Progenitor cell of endocrine pancreas (in vitro differentiated cells): ENCODE measurements at regions not wholly inside any gene's neighbourhood (a gene's known extent, or its start where the extent isn't known, plus 50 kb on each side); places are given as distances from the start of the nearest gene placed in this dataset.

Experiments used
- DNase-seq: peaks from one replicate; pipeline ENCODE4 v3.0.0; 2021; ENCODE audit warnings: low spot score; ENCODE audit not compliant: unreplicated experiment
- H3K27ac Mint-ChIP-seq: 2 replicates; pipeline ENCODE4 v1.8.0; 2021; ENCODE audit warnings: mild to moderate bottlenecking, moderate library complexity, mixed read lengths
- H3K27me3 Mint-ChIP-seq: 2 replicates; pipeline ENCODE4 v1.8.0; 2021; ENCODE audit warnings: mixed read lengths
- H3K36me3 Mint-ChIP-seq: 2 replicates; pipeline ENCODE4 v1.8.0; 2022; ENCODE audit warnings: mixed read lengths; ENCODE audit not compliant: insufficient read depth
- H3K4me1 Mint-ChIP-seq: 2 replicates; pipeline ENCODE4 v1.8.0; 2021; ENCODE audit warnings: low read depth, mixed read lengths
- H3K4me3 Mint-ChIP-seq: 2 replicates; pipeline ENCODE4 v1.8.0; 2021; ENCODE audit warnings: low read depth, mild to moderate bottlenecking, moderate library complexity, mixed read lengths
- H3K9me3 Mint-ChIP-seq: 2 replicates; pipeline ENCODE4 v1.8.0; 2021; ENCODE audit warnings: low read depth, mixed read lengths
- TF ChIP-seq, protein P1 (sequence below): fragments of 200-600 bp; sonication (generic); IDR thresholded peaks from one replicate; pipeline ENCODE4 v1.5.0; 2021; ENCODE audit warnings: antibody characterized with exemption, mild to moderate bottlenecking; ENCODE audit not compliant: unreplicated experiment

- Mint-ChIP-seq H3K4me1 (peaks cover 11% of the 10 kb centered on the region), H3K27ac (no peak overlapping the region), H3K9me3 (peaks cover 8% of the 10 kb centered on the region), H3K4me3 (peak overlapping the region; percentile 2), H3K27me3 (no peaks in the 10 kb centered on the region), H3K36me3 (no peaks in the 10 kb centered on the region)
- TF ChIP-seq, protein P1, sequence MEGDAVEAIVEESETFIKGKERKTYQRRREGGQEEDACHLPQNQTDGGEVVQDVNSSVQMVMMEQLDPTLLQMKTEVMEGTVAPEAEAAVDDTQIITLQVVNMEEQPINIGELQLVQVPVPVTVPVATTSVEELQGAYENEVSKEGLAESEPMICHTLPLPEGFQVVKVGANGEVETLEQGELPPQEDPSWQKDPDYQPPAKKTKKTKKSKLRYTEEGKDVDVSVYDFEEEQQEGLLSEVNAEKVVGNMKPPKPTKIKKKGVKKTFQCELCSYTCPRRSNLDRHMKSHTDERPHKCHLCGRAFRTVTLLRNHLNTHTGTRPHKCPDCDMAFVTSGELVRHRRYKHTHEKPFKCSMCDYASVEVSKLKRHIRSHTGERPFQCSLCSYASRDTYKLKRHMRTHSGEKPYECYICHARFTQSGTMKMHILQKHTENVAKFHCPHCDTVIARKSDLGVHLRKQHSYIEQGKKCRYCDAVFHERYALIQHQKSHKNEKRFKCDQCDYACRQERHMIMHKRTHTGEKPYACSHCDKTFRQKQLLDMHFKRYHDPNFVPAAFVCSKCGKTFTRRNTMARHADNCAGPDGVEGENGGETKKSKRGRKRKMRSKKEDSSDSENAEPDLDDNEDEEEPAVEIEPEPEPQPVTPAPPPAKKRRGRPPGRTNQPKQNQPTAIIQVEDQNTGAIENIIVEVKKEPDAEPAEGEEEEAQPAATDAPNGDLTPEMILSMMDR, result no peak
- no peak for DNase-seq
Measured at GRCh38 chr16:60414613-60415012, 1621.6 kb downstream of the CDH8 start.

- no peak overlapping the region for H3K4me3 Mint-ChIP-seq
- DNase-seq, result no peak
Measured at GRCh38 chr16:60413969-60414368, 1622.3 kb downstream of the CDH8 start.

DNA sequence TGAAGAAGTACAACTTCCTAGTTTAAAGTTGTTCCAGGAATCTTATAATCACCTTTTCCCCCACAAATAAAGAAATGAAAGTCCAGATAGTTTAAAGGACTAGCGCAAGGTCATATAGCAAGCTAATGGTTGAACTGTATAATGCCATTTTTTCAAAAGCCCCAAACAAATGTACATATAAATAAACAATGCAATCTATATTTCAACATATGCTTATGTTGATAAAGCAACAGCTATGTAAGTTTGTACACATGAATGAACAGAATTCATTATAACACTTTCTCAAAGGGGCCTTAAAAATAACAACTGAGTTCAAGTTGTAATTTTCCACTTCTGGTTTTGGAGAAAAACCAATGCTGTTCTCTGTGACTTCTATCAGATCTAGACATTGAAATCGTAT lies 1628.6 kb downstream of the CDH8 start:
- H3K27me3 Mint-ChIP-seq, result no peaks in the 10 kb centered on the region
- no peaks in the 10 kb centered on the region for H3K9me3 Mint-ChIP-seq
- no peak overlapping the region for H3K27ac Mint-ChIP-seq

More at GRCh38 chr16:60413969-60414368, 1622.3 kb downstream of the CDH8 start:
- H3K4me1 Mint-ChIP-seq, result peaks cover 11% of the 10 kb centered on the region
- TF ChIP-seq, protein P1, result no peak
- no peak overlapping the region for H3K27ac Mint-ChIP-seq
- H3K9me3 Mint-ChIP-seq, result peaks cover 8% of the 10 kb centered on the region
- H3K36me3 Mint-ChIP-seq, result no peaks in the 10 kb centered on the region
- no peaks in the 10 kb centered on the region for H3K27me3 Mint-ChIP-seq

GRCh38 chr16:60407034-60407433 lies 1629.2 kb downstream of the CDH8 start:
- H3K27me3 Mint-ChIP-seq, result no peaks in the 10 kb centered on the region
- DNase-seq, result no peak
- no peaks in the 10 kb centered on the region for H3K36me3 Mint-ChIP-seq
- no peaks in the 10 kb centered on the region for H3K9me3 Mint-ChIP-seq
- TF ChIP-seq, protein P1, result no peak
- H3K4me1 Mint-ChIP-seq, result peaks cover 5% of the 10 kb centered on the region
- no peak overlapping the region for H3K27ac Mint-ChIP-seq
- no peak overlapping the region for H3K4me3 Mint-ChIP-seq

More for the DNA sequence above, 1628.6 kb downstream of the CDH8 start:
- peaks cover 5% of the 10 kb centered on the region for H3K4me1 Mint-ChIP-seq
- H3K36me3 Mint-ChIP-seq, result no peaks in the 10 kb centered on the region
- no peak for DNase-seq
- H3K4me3 Mint-ChIP-seq, result no peak overlapping the region
- TF ChIP-seq, protein P1, result no peak

GRCh38 chr16:60405286-60405685 lies 1631.0 kb downstream of the CDH8 start:
- H3K27me3 Mint-ChIP-seq, result no peaks in the 10 kb centered on the region
- no peak for DNase-seq
- TF ChIP-seq, protein P1, result no peak
- H3K4me3 Mint-ChIP-seq, result no peak overlapping the region
- no peak overlapping the region for H3K27ac Mint-ChIP-seq
- H3K9me3 Mint-ChIP-seq, result no peaks in the 10 kb centered on the region
- peaks cover 5% of the 10 kb centered on the region for H3K4me1 Mint-ChIP-seq
- H3K36me3 Mint-ChIP-seq, result no peaks in the 10 kb centered on the region
